ENCODE measurements at regions not wholly inside any gene's neighbourhood (a gene's known extent, or its start where the extent isn't known, plus 50 kb on each side); places are given as distances from the start of the nearest gene placed in this dataset.

- H2BK15ac ChIP-seq (ENCODE audit: low read depth, low read length), result no peak overlapping the region
- H2BK5ac ChIP-seq (ENCODE audit: insufficient read length, low read length), result no peak overlapping the region
- no peak for TF ChIP-seq CTCF (conservative IDR thresholded peaks at IDR 0.05)
- no peak overlapping the region for H2AFZ ChIP-seq (ENCODE audit: low read length)
- H3K9me3 ChIP-seq (ENCODE audit: control insufficient read depth, low read depth, low read length), result no peaks in the 10 kb centered on the region
- no peak overlapping the region for H2AK5ac ChIP-seq (ENCODE audit: insufficient read length, low read length)
- no peak overlapping the region for H3K9ac ChIP-seq (ENCODE audit: extremely low read depth, insufficient read length, low read length)
- no peak overlapping the region for H4K5ac ChIP-seq (ENCODE audit: insufficient read length, low read depth, low read length)
- no peak for DNase-seq
- H2BK20ac ChIP-seq (ENCODE audit: low read depth, low read length, poor library complexity, severe bottlenecking), result no peak overlapping the region
- Mint-ChIP-seq H3K27me3 (ENCODE audit: low read depth) (no peaks in the 10 kb centered on the region), H3K4me3 (no peak overlapping the region), H3K9me3 (no peaks in the 10 kb centered on the region), H3K4me1 (peaks cover 14 to 17% of the 10 kb centered on the region in 2 experiments), H3K27ac (no peak overlapping the region), H3K36me3 (ENCODE audit: insufficient read depth in 1 of 3, low read depth in 3 of 3) (peaks cover 0 to 6% (median 0%) of the 10 kb centered on the region in 3 experiments; a peak in 2 of 7 replicates)
- H3K14ac ChIP-seq (ENCODE audit: insufficient read depth, low read length), result no peak overlapping the region
- no peaks in the 10 kb centered on the region; the same call in 1 of the 2 replicates for H3K4me1 ChIP-seq (ENCODE audit: insufficient read depth, low read length)
- H2BK12ac ChIP-seq (ENCODE audit: insufficient read length, low read depth, low read length), result no peak overlapping the region
- WGBS (ENCODE audit: extremely low coverage, insufficient read length, low lambda C conversion rate), result no CpG with 5 or more reads among the region's 5 CpGs
- no peak overlapping the region for H3K27ac ChIP-seq (ENCODE audit: insufficient read length, low read depth, low read length)
- no peaks in the 10 kb centered on the region for H3K27me3 ChIP-seq (ENCODE audit: insufficient read depth, low read length)
- no peak overlapping the region for H4K8ac ChIP-seq (replicated peaks; ENCODE audit: insufficient read length, low read depth, low read length)
- H4K20me1 ChIP-seq (ENCODE audit: control insufficient read depth, insufficient read depth, insufficient read length), result no peaks in the 10 kb centered on the region
- H3K79me1 ChIP-seq (ENCODE audit: insufficient read depth, low read depth, low read length, poor library complexity, severe bottlenecking), result no peaks in the 10 kb centered on the region
- H3K4ac ChIP-seq (ENCODE audit: low read depth, low read length), result no peak overlapping the region
- H3K56ac ChIP-seq (ENCODE audit: insufficient read length, low read depth, low read length), result no peak overlapping the region
- no peak overlapping the region for H3K4me2 ChIP-seq (ENCODE audit: insufficient read depth, insufficient read length, low read length)
- no peak overlapping the region for H3K23ac ChIP-seq (ENCODE audit: insufficient read length, low read depth, low read length)
- no peaks in the 10 kb centered on the region for H3K23me2 ChIP-seq (ENCODE audit: insufficient read length, low read depth, low read length, poor library complexity, severe bottlenecking)
- no peak overlapping the region for H4K91ac ChIP-seq (ENCODE audit: insufficient read length, low read depth, low read length)
- no peaks in the 10 kb centered on the region for H3K79me2 ChIP-seq (ENCODE audit: insufficient read depth, low read length)
- no peak overlapping the region for H2BK120ac ChIP-seq (ENCODE audit: low read depth, low read length, poor library complexity, severe bottlenecking)
- no peak overlapping the region for H3T11ph ChIP-seq (ENCODE audit: low read length)
- no peak overlapping the region for H3K18ac ChIP-seq (ENCODE audit: insufficient read length, low read depth, low read length)
These were observed 449.6 kb upstream of the BRINP1 start for GRCh38 chr9:119818726-119819435.

Measured in H9 (cell line).